ENCODE measurements at regions not wholly inside any gene's neighbourhood (a gene's known extent, or its start where the extent isn't known, plus 50 kb on each side); places are given as distances from the start of the nearest gene placed in this dataset.

DNA sequence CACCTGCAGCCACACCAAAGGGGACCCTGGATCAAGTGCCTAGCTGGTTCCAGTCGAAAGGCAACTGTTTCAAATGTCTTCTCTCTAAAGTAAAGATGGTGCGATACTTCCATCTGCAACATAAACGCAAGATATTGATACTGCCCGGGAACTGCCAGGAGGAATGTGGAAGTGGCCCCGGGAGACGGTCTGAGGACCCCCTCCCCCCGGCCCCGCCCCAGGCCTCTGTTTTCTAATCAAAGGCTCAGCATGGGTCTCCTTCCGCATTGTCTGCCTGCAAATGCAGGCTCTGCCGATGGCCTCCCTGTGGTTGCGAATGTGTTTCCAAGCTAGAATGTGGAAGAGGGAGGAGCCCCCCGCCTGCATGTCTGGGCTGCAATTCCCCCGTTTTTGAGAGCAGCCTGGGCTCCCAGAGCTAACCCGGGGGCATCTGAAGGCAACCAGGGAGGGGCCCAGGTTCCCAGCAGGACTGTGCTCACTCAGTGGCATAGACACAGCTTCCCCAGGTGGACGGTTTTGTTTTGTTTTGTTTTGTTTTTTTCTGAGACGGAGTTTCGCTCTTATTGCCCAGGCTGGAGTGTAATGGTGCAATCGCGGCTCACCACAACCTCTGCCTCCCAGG, 223.9 kb upstream of the PPP2R2D start:
- DNase-seq = no peak

DNA sequence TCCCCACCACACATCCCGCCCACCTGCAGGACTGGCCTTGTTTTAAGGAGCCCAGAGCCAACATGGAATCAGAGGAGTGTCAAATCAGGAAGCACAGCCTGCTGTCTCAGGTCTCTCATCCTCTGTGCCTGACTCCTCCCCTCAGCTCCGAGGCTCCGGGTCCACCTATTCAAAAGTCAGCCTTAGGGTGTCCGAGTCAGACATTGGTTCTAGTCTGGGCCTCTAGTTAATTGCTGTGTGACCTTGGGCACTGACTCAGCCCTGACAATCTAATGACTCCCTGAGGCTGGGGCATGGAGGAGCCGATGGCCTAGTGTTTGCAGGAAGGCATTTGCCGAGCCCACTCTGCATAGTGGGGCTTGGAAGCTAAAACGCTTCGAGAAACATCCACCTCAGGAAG, 223.1 kb upstream of the PPP2R2D start:
- no peak for DNase-seq

DNA sequence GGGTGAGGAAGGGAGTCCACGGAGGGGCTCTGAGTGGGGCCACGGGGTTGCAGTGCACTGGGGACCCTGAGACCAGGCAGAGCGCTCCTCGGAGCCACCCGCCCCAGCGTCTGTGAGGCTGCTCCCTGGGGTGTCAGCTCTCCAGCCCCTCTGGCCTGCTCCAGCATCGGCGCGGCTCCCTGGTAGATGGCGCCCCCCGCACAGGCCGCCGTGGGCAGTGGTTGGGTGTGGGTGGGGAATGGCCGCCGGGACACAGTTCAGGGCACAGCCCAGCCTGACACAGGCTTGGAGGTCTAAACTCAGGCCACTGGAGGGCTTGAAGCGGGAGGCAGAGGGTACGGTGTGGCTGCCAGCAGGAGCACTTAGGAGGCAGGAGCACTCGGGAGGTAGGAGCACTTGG, 222.6 kb upstream of the PPP2R2D start:
- DNase-seq = no peak

DNA sequence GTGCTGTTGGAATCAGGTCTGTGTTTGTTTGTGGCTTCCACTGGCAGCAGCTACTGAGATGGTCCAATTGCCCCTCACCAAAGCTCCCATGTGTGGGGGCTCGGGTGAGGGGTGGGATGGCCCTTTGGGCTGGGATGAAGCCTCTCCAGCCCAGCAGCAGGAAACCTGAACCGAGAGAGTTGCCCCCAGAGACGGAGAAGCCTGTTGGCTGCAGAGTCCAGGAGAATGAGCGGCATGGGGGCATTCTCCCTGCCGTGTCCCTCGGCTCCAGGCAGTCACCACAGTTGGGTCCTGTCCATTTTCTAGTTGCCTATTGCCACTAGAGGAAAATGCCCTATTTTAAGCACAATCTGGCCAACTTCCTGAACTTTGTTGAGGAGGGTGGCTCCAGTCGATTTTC, 222.2 kb upstream of the PPP2R2D start:
- no peak for DNase-seq

DNA sequence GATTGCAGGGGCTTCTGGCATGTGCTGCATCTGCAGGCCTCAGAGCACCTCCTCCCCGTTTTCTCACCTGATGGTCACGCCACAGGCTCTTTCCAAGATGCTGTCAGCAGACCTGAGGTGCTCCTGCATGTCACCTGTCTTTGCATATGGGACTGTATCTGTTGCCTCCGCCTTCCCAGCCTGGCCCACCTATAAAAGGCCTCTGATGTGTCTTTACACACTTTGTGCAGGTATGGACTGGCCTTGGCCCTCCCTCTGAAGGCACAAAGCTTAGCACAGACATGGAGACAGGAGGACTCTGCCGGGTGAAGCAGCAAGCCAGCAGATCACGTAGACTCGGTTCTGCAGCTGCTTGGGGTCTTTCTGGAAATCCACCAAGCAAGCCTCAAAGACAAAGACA, 220.9 kb upstream of the PPP2R2D start:
- DNase-seq = no peak

DNA sequence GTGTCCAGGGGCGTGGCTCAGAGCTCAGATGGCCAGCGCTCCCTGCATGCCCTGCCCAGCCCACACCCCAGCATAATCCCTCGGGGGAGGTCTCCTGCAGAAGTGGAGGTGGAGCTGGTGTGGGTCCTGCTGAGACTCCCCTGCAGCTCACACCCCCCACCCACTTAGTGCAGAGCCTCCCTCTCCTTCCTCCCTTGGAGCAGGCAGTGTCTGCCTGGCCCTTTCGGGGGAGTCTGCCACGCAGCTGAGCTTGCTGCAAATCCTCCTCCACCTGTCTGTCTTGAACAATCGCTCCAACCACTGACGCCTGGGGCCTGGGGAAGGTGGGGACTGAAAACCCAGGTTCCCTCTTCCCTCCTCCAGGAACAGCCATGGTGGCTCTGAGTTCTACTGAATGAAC, 219.7 kb upstream of the PPP2R2D start:
- DNase-seq = no peak

DNA sequence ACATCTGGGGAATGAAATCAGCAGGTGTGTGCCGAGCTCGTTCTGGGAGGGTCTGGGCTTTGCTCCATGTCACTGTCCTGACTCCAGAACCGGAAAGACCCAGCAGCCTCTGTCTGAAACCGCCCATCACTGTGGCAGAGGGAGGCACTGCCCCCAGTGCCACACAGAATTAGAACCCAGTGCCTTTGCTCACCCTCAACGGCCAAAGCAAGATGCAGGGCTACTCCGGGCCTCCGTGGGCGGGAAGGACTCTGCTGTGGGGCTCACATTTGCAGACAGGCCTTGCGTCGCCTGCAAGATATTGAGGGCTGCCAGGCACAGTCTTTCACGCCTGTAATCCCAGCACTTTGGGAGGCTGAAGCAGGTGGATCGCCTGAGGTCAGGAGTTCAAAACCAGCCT, 219.2 kb upstream of the PPP2R2D start:
- DNase-seq = no peak

DNA sequence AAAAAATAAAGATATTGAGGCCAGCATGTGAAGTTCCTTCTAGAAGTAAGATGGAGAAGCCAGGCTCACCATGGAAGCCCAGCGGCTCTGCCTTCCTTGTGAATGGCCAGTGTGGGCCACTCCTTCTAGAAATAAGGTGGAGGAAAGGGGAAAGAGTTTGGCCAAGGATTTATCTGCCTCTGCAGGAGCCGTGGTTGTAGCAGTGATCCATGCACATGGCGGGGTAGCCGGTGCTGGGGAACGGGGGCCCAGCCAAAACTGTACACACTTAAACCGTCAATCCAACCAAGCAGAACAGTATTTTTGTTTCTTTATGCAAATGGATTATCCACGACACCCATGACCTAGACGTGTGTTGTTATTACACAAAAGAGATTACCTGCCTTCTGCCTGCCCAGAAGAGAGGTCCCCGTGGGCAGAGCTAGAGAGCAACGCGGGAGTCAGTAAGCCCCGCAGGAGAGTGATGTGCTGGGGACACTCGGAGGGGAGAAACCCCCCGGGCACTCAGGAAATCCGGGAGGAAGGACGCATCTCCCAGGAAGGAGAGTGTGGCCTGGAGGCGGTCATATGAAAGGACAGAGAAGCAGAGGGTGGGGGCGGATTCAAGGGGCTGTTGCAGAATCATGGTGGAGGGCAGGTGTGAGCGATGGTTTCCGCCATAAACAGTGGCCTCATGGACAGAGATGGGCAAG, 218.4 kb upstream of the PPP2R2D start:
- DNase-seq = no peak

DNA sequence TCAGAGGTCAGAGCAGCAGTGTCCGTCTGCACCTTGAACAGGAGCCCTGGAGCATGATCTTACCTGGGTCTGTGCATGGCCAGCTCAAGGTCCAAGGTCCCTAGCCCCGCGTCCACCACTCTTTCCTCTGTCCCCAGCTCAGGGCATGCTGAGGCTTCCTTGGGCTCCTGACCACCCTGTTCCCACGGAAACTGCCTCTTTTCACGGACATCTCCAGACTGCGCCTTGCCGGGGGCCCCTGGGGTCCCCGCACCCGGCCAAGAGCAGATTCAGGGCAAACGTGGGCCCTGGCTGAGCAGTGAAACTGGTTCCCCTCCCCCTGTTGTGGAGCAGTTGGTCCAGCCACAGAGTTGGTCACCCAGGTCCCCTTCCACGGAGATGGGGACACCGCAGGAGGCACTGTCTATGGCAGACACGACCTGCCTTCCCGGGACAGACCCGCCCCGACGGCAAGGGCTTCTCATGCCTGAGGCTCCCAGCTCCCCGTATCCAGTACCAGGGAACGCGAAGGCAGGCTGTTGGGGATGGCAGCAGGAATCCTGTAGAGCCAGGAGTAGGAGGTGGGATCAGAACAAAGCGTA, 217.4 kb upstream of the PPP2R2D start:
- no peak for DNase-seq

DNA sequence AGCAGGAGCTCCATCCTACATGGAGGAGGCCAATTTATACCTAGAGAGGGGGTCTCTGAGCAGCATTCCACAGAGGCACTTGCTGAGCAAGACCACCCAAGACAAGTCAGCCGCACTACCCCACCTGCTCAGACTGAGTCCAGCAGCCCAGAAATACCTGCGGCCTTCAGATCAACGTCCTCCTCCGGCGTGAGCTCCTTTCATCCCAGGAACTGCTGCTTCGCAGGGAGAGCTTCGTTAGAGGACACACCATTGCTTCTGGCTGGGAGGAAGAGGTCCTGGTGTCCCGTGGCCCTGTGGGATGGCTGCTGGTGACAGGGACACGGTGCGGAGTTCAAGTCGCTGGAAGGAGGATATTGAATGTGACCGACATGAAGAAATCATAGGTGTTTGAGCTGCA, 216.9 kb upstream of the PPP2R2D start:
- no peak for DNase-seq

DNA sequence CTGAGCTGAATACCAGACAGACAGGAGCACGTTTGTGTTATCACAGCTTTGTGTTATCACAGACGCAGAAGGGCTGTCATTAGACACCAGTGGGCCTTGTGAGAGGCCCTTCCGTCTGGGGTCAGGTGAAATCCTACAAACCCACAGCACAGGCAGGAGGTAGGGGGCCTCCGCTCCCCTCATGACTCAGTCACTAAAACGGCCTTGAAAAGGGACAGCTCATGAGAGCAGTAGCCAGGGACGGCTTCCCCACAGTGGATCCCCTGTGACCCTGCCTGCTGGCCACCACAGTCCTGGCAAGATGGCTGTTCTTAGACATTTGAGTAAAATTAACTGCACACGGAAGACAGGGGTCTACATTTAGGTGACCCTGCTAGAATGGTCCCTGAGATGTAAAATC, 215.8 kb upstream of the PPP2R2D start:
- DNase-seq = no peak

DNA sequence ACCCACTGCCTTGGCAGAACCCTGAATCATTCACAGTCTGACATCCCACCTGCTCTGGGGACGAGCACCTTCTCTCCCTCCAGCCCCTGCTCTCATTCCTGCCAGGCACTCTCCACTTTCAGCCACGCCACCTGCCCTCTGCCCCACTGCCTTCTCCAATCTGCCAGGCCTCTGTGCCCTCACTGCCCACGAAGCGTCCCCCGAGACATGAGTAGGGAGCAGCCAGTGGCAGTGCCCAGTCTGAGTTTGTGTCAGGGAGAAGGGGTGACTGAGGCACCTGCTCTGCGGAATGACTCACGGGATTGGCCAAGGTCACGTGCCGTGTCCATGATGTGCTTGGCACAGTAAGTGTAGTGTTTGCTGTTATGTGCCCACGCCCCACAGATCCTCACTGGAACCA, 215.2 kb upstream of the PPP2R2D start:
- DNase-seq = no peak

DNA sequence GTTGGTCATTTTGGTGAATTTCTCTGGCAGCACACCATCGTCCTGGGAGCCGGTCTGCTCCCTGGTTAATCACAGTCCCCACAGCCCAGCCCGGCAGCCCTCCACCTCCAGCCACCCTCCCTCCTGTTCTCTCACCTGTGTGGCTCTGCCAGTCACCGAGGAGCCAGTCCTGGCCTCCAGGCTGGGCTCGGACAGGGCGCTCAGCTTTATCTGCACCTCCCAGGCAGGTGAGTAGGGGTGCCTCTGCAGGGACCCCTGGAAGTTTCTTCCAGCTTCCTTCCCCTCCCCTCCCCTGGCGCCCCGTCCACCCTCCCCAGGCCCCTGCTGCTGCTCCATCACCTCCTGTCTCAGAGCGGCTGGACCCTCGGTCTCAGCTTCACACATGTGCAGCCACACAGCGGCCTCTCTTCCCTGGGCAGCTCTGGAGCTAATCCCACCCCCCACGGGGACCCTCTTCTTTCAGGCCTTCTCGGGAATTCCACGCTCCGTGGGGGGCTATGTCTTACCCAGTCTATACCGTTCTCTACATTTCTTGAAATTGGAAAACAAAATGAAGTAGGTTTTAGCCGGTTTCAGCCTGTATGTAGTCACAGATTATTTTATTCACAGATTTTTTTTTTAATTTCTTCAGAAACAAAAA, 213.9 kb upstream of the PPP2R2D start:
- DNase-seq = no peak

DNA sequence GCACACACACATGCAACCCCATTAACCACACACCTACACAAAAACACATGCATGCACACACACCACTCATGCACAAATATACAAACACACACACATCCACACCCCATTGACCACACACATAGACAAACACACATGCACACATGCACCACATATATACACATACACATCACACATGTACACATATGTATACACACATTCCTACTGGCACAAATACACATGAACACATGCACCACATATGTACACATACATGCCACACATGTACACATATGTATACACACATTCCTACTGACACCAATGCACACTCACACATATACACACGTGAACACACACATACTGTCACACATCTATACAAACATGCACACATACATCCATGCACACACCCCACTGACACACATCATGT, 212.5 kb upstream of the PPP2R2D start:
- DNase-seq = no peak

DNA sequence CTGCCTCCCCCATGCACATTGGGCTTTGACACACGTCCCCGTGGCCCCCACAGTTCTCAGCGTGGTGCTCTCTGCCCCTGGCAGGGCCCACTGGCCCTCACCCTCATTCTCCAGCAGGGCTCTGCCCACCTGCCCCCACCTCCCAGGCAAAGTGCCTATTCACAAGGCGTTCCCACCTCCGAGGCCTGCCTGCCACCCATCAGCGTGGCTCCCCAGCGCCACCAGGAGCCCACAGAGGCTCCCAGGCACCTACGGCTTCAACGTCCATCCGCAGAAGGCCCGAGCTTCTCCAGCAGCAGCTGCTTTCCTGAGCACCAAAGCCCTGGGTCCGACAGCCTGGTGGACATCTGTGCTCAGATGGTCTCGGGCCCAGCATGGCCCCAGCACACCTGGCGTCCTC, 211.8 kb upstream of the PPP2R2D start:
- no peak for DNase-seq

DNA sequence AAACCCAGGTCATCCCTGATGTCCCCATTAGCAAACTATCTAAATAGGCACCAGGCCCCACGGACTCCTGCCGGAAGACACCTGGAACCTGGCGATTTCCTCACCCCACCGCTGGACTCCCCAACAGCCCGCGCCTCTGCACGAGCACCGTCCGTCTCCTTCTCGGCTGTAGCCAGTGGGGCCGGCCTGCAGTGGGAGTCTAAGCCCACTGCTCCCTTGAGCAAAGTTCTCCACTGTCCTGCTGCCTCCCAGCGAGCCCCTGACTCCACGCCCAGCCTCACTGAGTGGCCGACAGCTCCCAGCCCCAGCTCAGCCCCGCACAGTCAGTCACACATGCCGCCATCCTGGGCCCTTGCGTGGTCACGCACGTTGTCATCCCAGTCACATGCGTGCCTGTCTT, 211.3 kb upstream of the PPP2R2D start:
- no peak for DNase-seq

DNA sequence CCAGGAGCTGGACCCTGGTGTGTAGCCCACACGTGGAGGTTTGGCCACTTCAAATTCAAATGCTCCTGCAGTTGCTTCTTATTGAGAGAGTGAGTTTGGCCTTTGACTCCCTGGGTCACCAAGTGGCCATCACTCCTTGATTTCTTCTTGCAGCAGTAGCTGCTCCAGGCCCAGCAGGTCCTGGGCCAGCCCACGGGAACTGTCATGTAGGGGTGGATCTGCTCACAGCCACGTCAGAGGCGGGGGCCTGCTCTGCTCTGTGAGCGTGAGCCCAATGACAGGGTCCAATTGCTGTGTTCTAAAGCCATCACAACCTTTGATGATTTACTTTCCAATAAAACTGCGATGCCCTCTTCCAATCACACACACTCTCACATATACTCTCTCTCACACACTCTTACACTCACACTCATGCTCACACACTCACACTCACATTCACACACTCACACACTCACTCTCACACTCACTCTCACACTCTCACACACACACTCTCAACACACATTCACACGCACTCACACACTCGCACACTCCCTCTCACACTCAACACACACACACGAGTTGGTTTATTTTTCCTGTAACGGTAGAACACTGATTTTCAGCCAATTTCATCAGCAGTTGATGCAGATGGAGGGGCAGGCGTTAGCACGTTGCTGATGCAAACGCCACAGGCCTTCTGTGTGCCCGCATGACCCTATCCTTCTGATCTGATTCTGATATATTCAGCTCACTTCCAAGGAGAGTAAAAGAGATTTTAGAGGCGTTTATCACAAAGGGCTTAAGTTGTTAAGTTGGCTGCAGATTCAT, 210.7 kb upstream of the PPP2R2D start:
- no peak for DNase-seq

DNA sequence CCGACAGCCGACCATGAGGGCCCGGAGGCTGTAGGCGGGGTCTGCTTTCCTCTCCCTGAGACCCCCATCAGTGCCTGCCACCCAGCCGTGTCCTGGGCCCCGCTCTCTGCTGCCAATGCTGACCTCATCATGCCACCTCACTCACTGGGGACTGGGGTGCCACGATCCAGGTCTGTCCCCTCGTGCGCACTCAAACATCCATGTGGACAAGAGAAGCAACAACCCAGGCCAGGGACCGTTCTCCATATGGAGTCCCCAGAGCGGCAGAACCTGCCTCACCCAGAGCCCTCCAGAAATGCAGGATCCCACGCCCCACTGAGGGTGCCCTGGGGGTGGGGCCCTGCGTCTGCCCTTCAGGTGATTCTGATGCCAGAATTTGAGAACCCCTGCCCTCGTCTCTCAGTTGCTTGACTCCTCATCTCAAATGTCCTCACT, 210.0 kb upstream of the PPP2R2D start:
- no peak for DNase-seq

DNA sequence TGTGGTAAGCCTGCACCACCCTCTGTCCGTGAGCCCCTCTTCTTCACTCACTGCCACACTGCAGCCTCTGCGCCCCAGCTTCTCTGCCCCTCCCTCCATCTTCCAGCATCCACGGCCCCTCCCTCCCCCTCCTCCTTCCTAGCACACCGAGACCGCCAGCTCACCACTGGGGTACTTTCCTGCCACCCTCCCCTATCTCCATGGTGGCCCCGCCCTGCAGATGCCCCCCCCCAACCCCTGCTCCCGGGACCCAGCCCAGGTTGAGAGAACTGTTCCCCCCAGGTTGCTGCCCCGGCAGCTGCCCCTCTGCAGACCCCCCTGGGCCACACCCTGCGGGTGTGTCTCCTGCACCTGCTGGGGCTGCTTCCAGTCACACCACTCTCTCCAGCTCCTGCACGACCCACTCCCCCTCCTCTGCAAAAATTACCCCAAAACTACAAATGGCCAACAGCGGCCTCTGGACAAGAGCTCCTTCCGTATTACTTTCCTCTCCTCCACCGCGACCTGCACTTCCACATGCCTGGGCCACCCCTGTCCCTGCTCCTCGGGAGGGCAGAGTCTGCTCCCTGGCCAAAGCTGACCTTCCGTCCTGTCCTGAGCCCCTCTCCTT, 209.2 kb upstream of the PPP2R2D start:
- no peak for DNase-seq

DNA sequence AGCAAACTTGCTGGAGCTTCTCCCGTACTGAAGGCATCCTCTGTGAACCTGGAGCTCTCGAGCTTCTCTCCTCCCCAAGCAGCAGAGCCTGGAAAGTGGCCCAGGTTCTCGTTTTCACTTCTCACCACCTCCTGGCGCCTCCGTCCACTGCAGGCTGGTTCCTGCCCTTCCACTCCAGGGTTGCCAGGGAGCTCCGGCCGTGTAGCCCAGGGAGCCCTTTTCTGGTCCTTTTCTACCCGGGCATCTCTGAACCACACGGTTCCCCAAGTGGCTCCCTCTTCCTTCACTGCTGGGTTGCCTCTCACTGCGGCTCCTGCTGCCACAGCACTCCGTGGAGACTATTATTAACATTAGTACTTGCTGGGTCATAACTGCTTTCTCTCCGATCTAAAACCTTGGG, 208.6 kb upstream of the PPP2R2D start:
- no peak for DNase-seq

DNA sequence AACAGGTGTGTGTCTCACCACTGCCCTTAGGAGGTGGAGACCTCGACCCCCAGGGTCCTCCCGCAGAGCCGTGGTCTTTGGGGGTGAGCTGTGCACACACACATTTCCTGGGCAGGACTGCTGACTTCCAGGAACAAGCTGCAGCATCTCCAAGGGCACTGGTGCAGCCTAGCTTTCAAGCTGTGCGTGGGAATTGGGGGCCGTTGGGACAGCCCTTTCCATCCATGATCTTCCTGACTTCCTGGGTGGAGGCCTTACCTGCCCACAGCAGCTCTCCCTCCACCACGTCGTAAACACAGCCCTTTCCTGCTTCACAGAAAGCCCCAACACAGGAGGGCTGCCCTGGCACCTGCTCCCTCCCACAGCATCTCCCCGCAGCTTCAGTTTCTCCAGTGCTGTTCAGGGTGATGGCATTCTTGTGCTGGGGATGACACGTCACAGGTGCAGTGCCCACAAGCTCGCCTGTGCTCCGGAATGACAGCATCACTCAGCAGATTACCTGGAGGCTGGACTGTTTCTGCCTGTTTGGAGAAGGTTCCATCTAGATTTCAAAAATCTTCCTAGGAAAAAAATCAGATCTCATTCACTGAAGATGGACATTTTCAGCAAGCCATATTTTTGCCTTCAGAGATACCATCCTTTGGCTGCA, 208.0 kb upstream of the PPP2R2D start:
- no peak for DNase-seq

DNA sequence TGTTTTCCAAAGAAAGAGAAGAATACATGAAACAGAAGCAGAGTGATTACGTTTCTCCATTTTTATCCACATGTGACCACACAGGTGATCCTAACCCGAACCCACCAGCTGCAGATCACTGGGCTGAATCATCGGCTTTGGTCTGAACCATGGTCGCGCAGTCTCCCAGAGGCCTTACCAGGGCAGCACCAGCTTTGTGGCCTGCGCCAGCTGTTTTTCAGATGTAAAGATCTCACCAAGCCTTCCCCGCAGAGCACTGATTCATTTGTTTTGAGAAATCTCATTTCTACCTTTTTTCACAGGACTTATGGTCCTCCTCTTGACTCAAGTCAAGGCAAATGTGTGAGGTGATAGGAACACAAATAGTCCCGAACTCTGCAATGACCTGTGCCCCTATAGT, 207.0 kb upstream of the PPP2R2D start:
- no peak for DNase-seq

Measured in EL (cell line).